ENCODE measurements at regions not wholly inside any gene's neighbourhood (a gene's known extent, or its start where the extent isn't known, plus 50 kb on each side); places are given as distances from the start of the nearest gene placed in this dataset.

GRCh38 chr11:112366777-112367176, 106.1 kb upstream of the PLET1 start:
- peaks cover 12% of the 10 kb centered on the region for H3K4me1 Mint-ChIP-seq
- ChIA-PET POLR2A (no interaction called here), CTCF (no interaction called here)
- H3K4me3 Mint-ChIP-seq: no peak overlapping the region
- peaks cover 3% of the 10 kb centered on the region; the same call in 1 of the 2 replicates for H3K27me3 Mint-ChIP-seq (ENCODE audit: low read depth)
- no peak for DNase-seq (ENCODE audit: low spot score)
- H3K27ac Mint-ChIP-seq: no peak overlapping the region
- ATAC-seq: no peak
- TF ChIP-seq USF2 (CRISPR knock-in tag; IDR thresholded peaks at IDR 0.05) (no peak), ETV6 (CRISPR knock-in tag; IDR thresholded peaks at IDR 0.05) (no peak), USF1 (CRISPR knock-in tag; IDR thresholded peaks at IDR 0.05) (no peak), SP1 (CRISPR knock-in tag; conservative IDR thresholded peaks at IDR 0.05) (no peak), PRDM15 (CRISPR knock-in tag; IDR thresholded peaks at IDR 0.05) (no peak)
- 0 out of 2 replicates have a peak, but pooled peaks cover 4% of the 10 kb centered on the region for H3K9me3 Mint-ChIP-seq
- H3K36me3 Mint-ChIP-seq: no peaks in the 10 kb centered on the region

- CTCF ChIA-PET: no interaction called here
- Mint-ChIP-seq H3K4me1 (peaks cover 8% of the 10 kb centered on the region), H3K27ac (no peak overlapping the region), H3K27me3 (ENCODE audit: low read depth) (peaks cover 3% of the 10 kb centered on the region; the same call in 1 of the 2 replicates), H3K9me3 (peaks cover 8% of the 10 kb centered on the region), H3K4me3 (no peak overlapping the region), H3K36me3 (no peaks in the 10 kb centered on the region)
- ATAC-seq (no peak), DNase-seq (ENCODE audit: low spot score) (no peak)
- POLR2A ChIA-PET: no interaction called here
- TF ChIP-seq RORB (CRISPR knock-in tag; IDR thresholded peaks at IDR 0.05) (no peak), IRF1 (CRISPR knock-in tag; IDR thresholded peaks at IDR 0.05) (no peak), AFF4 (CRISPR knock-in tag; IDR thresholded peaks at IDR 0.05; ENCODE audit: borderline replicate concordance) (no peak), NR3C1 (CRISPR knock-in tag; conservative IDR thresholded peaks at IDR 0.05; ENCODE audit: low read depth) (no peak), ZNF219 (CRISPR knock-in tag; IDR thresholded peaks at IDR 0.05; ENCODE audit: borderline replicate concordance) (no peak), ARID4B (CRISPR knock-in tag; IDR thresholded peaks at IDR 0.05; ENCODE audit: borderline replicate concordance) (no peak), CREM (CRISPR knock-in tag; IDR thresholded peaks at IDR 0.05) (no peak), CTCF (IDR thresholded peaks at IDR 0.05) (no peak), FOXJ3 (CRISPR knock-in tag; IDR thresholded peaks at IDR 0.05; ENCODE audit: borderline replicate concordance) (no peak), E2F1 (CRISPR knock-in tag; IDR thresholded peaks at IDR 0.05) (no peak), MXD4 (CRISPR knock-in tag; IDR thresholded peaks at IDR 0.05; ENCODE audit: borderline replicate concordance) (no peak), JUN (CRISPR knock-in tag; IDR thresholded peaks at IDR 0.05) (no peak), ZNF232 (CRISPR knock-in tag; IDR thresholded peaks at IDR 0.05) (no peak)
Observed at GRCh38 chr11:112367461-112367860, 106.8 kb upstream of the PLET1 start.

All from WTC11 (cell line).